H9 (cell line): ENCODE measurements at regions not wholly inside any gene's neighbourhood (a gene's known extent, or its start where the extent isn't known, plus 50 kb on each side); places are given as distances from the start of the nearest gene placed in this dataset.
"Not testable (repeated sequence)": the region's sequence is repeated elsewhere in the genome, so short reads cannot be mapped to it uniquely, and the experiment has no call there.

Experiments
- DNase-seq: peaks from one replicate; pipeline ENCODE4 v3.0.0-alpha.2; 2017
- H2AFZ ChIP-seq: one replicate; pipeline ENCODE4 v1.6.1; 2013; ENCODE audit warnings: mild to moderate bottlenecking, low read length, control low read depth, moderate library complexity
- H2AK5ac ChIP-seq: 2 replicates; pipeline ENCODE4 v1.6.1; 2013; ENCODE audit warnings: low read length, control low read depth, mixed read lengths; ENCODE audit not compliant: insufficient read length
- H2BK120ac ChIP-seq: one replicate; pipeline ENCODE4 v1.6.1; 2013; ENCODE audit warnings: low read depth, mild to moderate bottlenecking, low read length, control low read depth, inconsistent platforms; ENCODE audit not compliant: poor library complexity, severe bottlenecking
- H2BK12ac ChIP-seq: 2 replicates; pipeline ENCODE4 v1.6.1; 2013; ENCODE audit warnings: low read length, control low read depth, mixed read lengths, low read depth; ENCODE audit not compliant: insufficient read length
- H2BK15ac ChIP-seq: 2 replicates; pipeline ENCODE4 v1.6.1; 2013; ENCODE audit warnings: low read depth, low read length, control low read depth
- H2BK20ac ChIP-seq: one replicate; pipeline ENCODE4 v1.6.1; 2013; ENCODE audit warnings: low read depth, mild to moderate bottlenecking, low read length, control low read depth, inconsistent platforms; ENCODE audit not compliant: poor library complexity, severe bottlenecking
- H2BK5ac ChIP-seq: 2 replicates; pipeline ENCODE4 v1.6.1; 2013; ENCODE audit warnings: low read length, control low read depth, mixed read lengths; ENCODE audit not compliant: insufficient read length
- H3K14ac ChIP-seq: 2 replicates; pipeline ENCODE4 v1.6.1; 2013; ENCODE audit warnings: low read length, control low read depth; ENCODE audit not compliant: insufficient read depth
- H3K18ac ChIP-seq: 2 replicates; pipeline ENCODE4 v1.6.1; 2013; ENCODE audit warnings: low read depth, mild to moderate bottlenecking, mixed read lengths, low read length, control low read depth; ENCODE audit not compliant: insufficient read length
- H3K23ac ChIP-seq: 2 replicates; pipeline ENCODE4 v1.6.1; 2013; ENCODE audit warnings: low read length, control low read depth, mixed read lengths, low read depth; ENCODE audit not compliant: insufficient read length
- H3K23me2 ChIP-seq: 2 replicates; pipeline ENCODE4 v1.6.1; 2013; ENCODE audit warnings: low read depth, mild to moderate bottlenecking, mixed read lengths, low read length, control low read depth; ENCODE audit not compliant: insufficient read length, poor library complexity, severe bottlenecking
- H3K27ac ChIP-seq: 2 replicates; pipeline ENCODE4 v1.5.1; 2013; ENCODE audit warnings: low read length, control low read depth, mixed read lengths, low read depth; ENCODE audit not compliant: insufficient read length
- H3K27me3 ChIP-seq: 2 replicates; pipeline ENCODE4 v1.6.1; 2013; ENCODE audit warnings: low read length, control low read depth, inconsistent platforms; ENCODE audit not compliant: insufficient read depth
- H3K4ac ChIP-seq: 2 replicates; pipeline ENCODE4 v1.6.1; 2013; ENCODE audit warnings: low read depth, mild to moderate bottlenecking, control low read depth, inconsistent platforms, low read length, moderate library complexity
- H3K4me1 ChIP-seq: 2 replicates; pipeline ENCODE4 v1.6.1; 2013; ENCODE audit warnings: low read length, control low read depth, inconsistent platforms; ENCODE audit not compliant: insufficient read depth
- H3K4me2 ChIP-seq: 2 replicates; pipeline ENCODE4 v1.6.1; 2013; ENCODE audit warnings: low read length, control low read depth, mixed read lengths; ENCODE audit not compliant: insufficient read length, insufficient read depth
- H3K56ac ChIP-seq: 2 replicates; pipeline ENCODE4 v1.6.1; 2013; ENCODE audit warnings: low read depth, mild to moderate bottlenecking, mixed read lengths, low read length, control low read depth; ENCODE audit not compliant: insufficient read length
- H3K79me1 ChIP-seq: 2 replicates; pipeline ENCODE4 v1.6.1; 2013; ENCODE audit warnings: low read depth, mild to moderate bottlenecking, moderate library complexity, low read length, control low read depth, inconsistent platforms; ENCODE audit not compliant: insufficient read depth, poor library complexity, severe bottlenecking
- H3K79me2 ChIP-seq: 2 replicates; pipeline ENCODE4 v1.6.1; 2013; ENCODE audit warnings: low read length, control low read depth, inconsistent platforms; ENCODE audit not compliant: insufficient read depth
- H3K9ac ChIP-seq: 2 replicates; pipeline ENCODE4 v1.6.1; 2013; ENCODE audit warnings: low read length, control low read depth, mixed read lengths; ENCODE audit not compliant: insufficient read length; ENCODE audit errors: extremely low read depth
- H3K9me3 ChIP-seq: one replicate; pipeline ENCODE4 v1.6.1; 2013; ENCODE audit warnings: low read depth, low read length, inconsistent platforms; ENCODE audit not compliant: control insufficient read depth
- H3T11ph ChIP-seq: one replicate; pipeline ENCODE4 v1.6.1; 2013; ENCODE audit warnings: mild to moderate bottlenecking, low read length, control low read depth, inconsistent platforms
- H4K20me1 ChIP-seq: one replicate; pipeline ENCODE4 v1.6.1; 2013; ENCODE audit not compliant: control insufficient read depth, insufficient read length, insufficient read depth
- H4K5ac ChIP-seq: 2 replicates; pipeline ENCODE4 v1.6.1; 2013; ENCODE audit warnings: low read depth, mild to moderate bottlenecking, mixed read lengths, low read length, control low read depth; ENCODE audit not compliant: insufficient read length
- H4K8ac ChIP-seq: replicated peaks from 2 replicates; pipeline ENCODE4 v1.6.1; 2013; ENCODE audit warnings: low read length, control low read depth, mixed read lengths, low read depth; ENCODE audit not compliant: insufficient read length
- H4K91ac ChIP-seq: 2 replicates; pipeline ENCODE4 v1.6.1; 2013; ENCODE audit warnings: low read depth, mild to moderate bottlenecking, moderate library complexity, mixed read lengths, low read length, control low read depth; ENCODE audit not compliant: insufficient read length
- H3K27ac Mint-ChIP-seq, 3 experiments: 2 replicates in 2 of 3; 3 replicates in 1 of 3; pipeline ENCODE4 v1.8.0; 2020 to 2021; ENCODE audit warnings: mixed read lengths in 3 of 3, mild to moderate bottlenecking in 1 of 3, moderate library complexity in 1 of 3
- H3K27me3 Mint-ChIP-seq: 2 replicates; pipeline ENCODE4 v1.8.0; 2021; ENCODE audit warnings: low read depth, mild to moderate bottlenecking, moderate library complexity, mixed read lengths
- H3K36me3 Mint-ChIP-seq, 3 experiments: 2 replicates in 2 of 3; 3 replicates in 1 of 3; pipeline ENCODE4 v1.8.0; 2020 to 2021; ENCODE audit warnings: low read depth in 3 of 3, mixed read lengths in 3 of 3; ENCODE audit not compliant: insufficient read depth in 1 of 3
- H3K4me1 Mint-ChIP-seq, 2 experiments: 2 replicates each; pipeline ENCODE4 v1.8.0; 2020; ENCODE audit warnings: mixed read lengths in 2 of 2
- H3K4me3 Mint-ChIP-seq, 2 experiments: 2 replicates in 1 of 2; 3 replicates in 1 of 2; pipeline ENCODE4 v1.8.0; 2020 to 2021; ENCODE audit warnings: mild to moderate bottlenecking in 2 of 2, mixed read lengths in 2 of 2, moderate library complexity in 1 of 2
- H3K9me3 Mint-ChIP-seq, 2 experiments: 2 replicates in 1 of 2; 3 replicates in 1 of 2; pipeline ENCODE4 v1.8.0; 2020; ENCODE audit warnings: mild to moderate bottlenecking in 2 of 2, mixed read lengths in 2 of 2, moderate library complexity in 1 of 2
- CTCF ChIP-seq: fragments of 200-600 bp; sonication (generic); conservative IDR thresholded peaks from 3 replicates; pipeline ENCODE4 v1.8.0; 2021; ENCODE audit warnings: antibody characterized with exemption, mild to moderate bottlenecking
- WGBS: extraction: QIAGEN DNeasy Blood & Tissue Kit; methylation state at CpG from one replicate; pipeline ENCODE4 v1.1.7; 2013; ENCODE audit warnings: missing lambda C conversion rate, low lambda C conversion rate, mixed read lengths; ENCODE audit not compliant: insufficient read length; ENCODE audit errors: extremely low coverage; 5-methylcytosine and 5-hydroxymethylcytosine counted together

- H2BK120ac ChIP-seq, result no peak overlapping the region
- Mint-ChIP-seq H3K4me3 (no peak overlapping the region), H3K27ac (0 out of 7 replicates have a peak overlapping the region, but pooled peaks of 1 of the 3 experiments have one; percentile 6), H3K27me3 (no peaks in the 10 kb centered on the region; the same call in 1 of the 2 replicates), H3K4me1 (peaks cover 28 to 51% of the 10 kb centered on the region in 2 experiments), H3K36me3 (peaks cover 3 to 18% (median 9%) of the 10 kb centered on the region in 3 experiments), H3K9me3 (peaks cover 18 to 24% of the 10 kb centered on the region in 2 experiments)
- no CpG with 5 or more reads among the region's 2 CpGs for WGBS
- no peaks in the 10 kb centered on the region for H3K79me2 ChIP-seq
- no peak overlapping the region for H3K14ac ChIP-seq
- no peak overlapping the region for H2BK12ac ChIP-seq
- H3K9me3 ChIP-seq, result no peaks in the 10 kb centered on the region
- H2BK20ac ChIP-seq, result no peak overlapping the region
- H4K5ac ChIP-seq, result no peak overlapping the region
- H2AK5ac ChIP-seq, result no peak overlapping the region
- no peak overlapping the region for H4K91ac ChIP-seq
- TF ChIP-seq CTCF, result no peak
- H3K4me2 ChIP-seq, result no peak overlapping the region
- H3K9ac ChIP-seq, result no peak overlapping the region
- H3T11ph ChIP-seq, result no peak overlapping the region
- no peak overlapping the region for H3K4ac ChIP-seq
- no peak overlapping the region for H3K27ac ChIP-seq
- H4K20me1 ChIP-seq, result no peaks in the 10 kb centered on the region
- no peak overlapping the region for H3K23ac ChIP-seq
- H3K18ac ChIP-seq, result no peak overlapping the region
- no peak overlapping the region for H2BK5ac ChIP-seq
- no peaks in the 10 kb centered on the region for H3K79me1 ChIP-seq
- no peak overlapping the region for H4K8ac ChIP-seq
- no peak overlapping the region for H3K56ac ChIP-seq
- H3K4me1 ChIP-seq, result peaks cover 2% of the 10 kb centered on the region; the same call in 1 of the 2 replicates
- no peak overlapping the region for H2AFZ ChIP-seq
- H3K27me3 ChIP-seq, result no peaks in the 10 kb centered on the region
- no peak overlapping the region for H2BK15ac ChIP-seq
- no peaks in the 10 kb centered on the region for H3K23me2 ChIP-seq
- DNase-seq, result no peak
Observed at GRCh38 chr6:3921663-3922062, 72.5 kb downstream of the FAM50B start.

- H3K79me1 ChIP-seq, H3K27me3 ChIP-seq, H3K36me3 Mint-ChIP-seq, H2BK20ac ChIP-seq, H3K9me3 ChIP-seq, H2BK5ac ChIP-seq, H2AK5ac ChIP-seq, H3K79me2 ChIP-seq, H4K91ac ChIP-seq, H4K5ac ChIP-seq, H2AFZ ChIP-seq, DNase-seq, H3K27me3 Mint-ChIP-seq, H3K23me2 ChIP-seq, H3K56ac ChIP-seq, H3K18ac ChIP-seq, H2BK120ac ChIP-seq, H3K4me1 ChIP-seq, H3K4me3 Mint-ChIP-seq, H4K8ac ChIP-seq, H3K4me2 ChIP-seq, H3K14ac ChIP-seq, H3K27ac ChIP-seq, H2BK12ac ChIP-seq, H4K20me1 ChIP-seq, H3K4ac ChIP-seq, H3K23ac ChIP-seq, H3T11ph ChIP-seq, H2BK15ac ChIP-seq, H3K9ac ChIP-seq, H3K27ac Mint-ChIP-seq: not testable (repeated sequence)
- H3K9me3 Mint-ChIP-seq, result peaks cover 8 to 15% of the 10 kb centered on the region in 2 experiments; a peak in 4 of 5 replicates
- peaks cover 28 to 50% of the 10 kb centered on the region in 2 experiments for H3K4me1 Mint-ChIP-seq
- no CpG with 5 or more reads among the region's 7 CpGs for WGBS
Observed at GRCh38 chr6:3922619-3923018, 73.4 kb downstream of the FAM50B start.
